Osteocyte (in vitro differentiated cells): ENCODE measurements at regions not wholly inside any gene's neighbourhood (a gene's known extent, or its start where the extent isn't known, plus 50 kb on each side); places are given as distances from the start of the nearest gene placed in this dataset.

Experiments
- DNase-seq: peaks from one replicate; pipeline ENCODE4 v3.0.0; 2021; ENCODE audit warnings: mixed read lengths; ENCODE audit not compliant: unreplicated experiment; ENCODE audit errors: extremely low spot score
- H3K27ac Mint-ChIP-seq: one replicate; pipeline ENCODE4 v1.8.0; 2021; ENCODE audit warnings: mild to moderate bottlenecking, mixed read lengths; ENCODE audit not compliant: unreplicated experiment
- H3K27me3 Mint-ChIP-seq: one replicate; pipeline ENCODE4 v1.8.0; 2021; ENCODE audit warnings: mixed read lengths; ENCODE audit not compliant: unreplicated experiment
- H3K36me3 Mint-ChIP-seq: one replicate; pipeline ENCODE4 v1.8.0; 2021; ENCODE audit warnings: mixed read lengths; ENCODE audit not compliant: unreplicated experiment
- H3K4me1 Mint-ChIP-seq: one replicate; pipeline ENCODE4 v1.8.0; 2021; ENCODE audit warnings: mixed read lengths; ENCODE audit not compliant: unreplicated experiment
- H3K4me3 Mint-ChIP-seq: one replicate; pipeline ENCODE4 v1.8.0; 2021; ENCODE audit warnings: mild to moderate bottlenecking, moderate library complexity, mixed read lengths; ENCODE audit not compliant: unreplicated experiment
- H3K9me3 Mint-ChIP-seq: one replicate; pipeline ENCODE4 v1.8.0; 2021; ENCODE audit warnings: mixed read lengths; ENCODE audit not compliant: unreplicated experiment
- TF ChIP-seq, protein P1 (sequence below): fragments of 200-600 bp; sonication (generic); IDR thresholded peaks from 2 replicates; pipeline ENCODE4 v1.5.0; 2021; ENCODE audit warnings: antibody characterized with exemption, mild to moderate bottlenecking, moderate library complexity

DNA sequence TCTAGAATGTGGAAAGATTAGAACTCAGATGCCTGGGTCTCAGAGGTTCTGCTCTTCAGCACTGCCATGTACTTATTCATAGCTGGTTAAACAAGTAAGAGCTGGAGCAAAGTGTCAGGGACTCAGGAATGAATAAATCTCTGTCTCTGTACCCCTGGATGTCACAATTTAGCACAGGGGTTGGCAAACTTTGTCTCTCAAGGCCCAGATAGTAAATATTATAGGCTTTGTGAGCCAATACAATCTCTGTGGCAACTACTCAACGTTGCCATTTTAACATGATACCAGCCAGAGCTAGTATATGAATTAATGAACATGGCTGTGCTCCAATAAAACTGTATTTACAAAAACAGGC lies 220.3 kb upstream of the MON1B start:
- TF ChIP-seq, protein P1, sequence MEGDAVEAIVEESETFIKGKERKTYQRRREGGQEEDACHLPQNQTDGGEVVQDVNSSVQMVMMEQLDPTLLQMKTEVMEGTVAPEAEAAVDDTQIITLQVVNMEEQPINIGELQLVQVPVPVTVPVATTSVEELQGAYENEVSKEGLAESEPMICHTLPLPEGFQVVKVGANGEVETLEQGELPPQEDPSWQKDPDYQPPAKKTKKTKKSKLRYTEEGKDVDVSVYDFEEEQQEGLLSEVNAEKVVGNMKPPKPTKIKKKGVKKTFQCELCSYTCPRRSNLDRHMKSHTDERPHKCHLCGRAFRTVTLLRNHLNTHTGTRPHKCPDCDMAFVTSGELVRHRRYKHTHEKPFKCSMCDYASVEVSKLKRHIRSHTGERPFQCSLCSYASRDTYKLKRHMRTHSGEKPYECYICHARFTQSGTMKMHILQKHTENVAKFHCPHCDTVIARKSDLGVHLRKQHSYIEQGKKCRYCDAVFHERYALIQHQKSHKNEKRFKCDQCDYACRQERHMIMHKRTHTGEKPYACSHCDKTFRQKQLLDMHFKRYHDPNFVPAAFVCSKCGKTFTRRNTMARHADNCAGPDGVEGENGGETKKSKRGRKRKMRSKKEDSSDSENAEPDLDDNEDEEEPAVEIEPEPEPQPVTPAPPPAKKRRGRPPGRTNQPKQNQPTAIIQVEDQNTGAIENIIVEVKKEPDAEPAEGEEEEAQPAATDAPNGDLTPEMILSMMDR, result no peak
- Mint-ChIP-seq H3K4me1 (no peaks in the 10 kb centered on the region), H3K4me3 (no peak overlapping the region), H3K27me3 (no peaks in the 10 kb centered on the region), H3K27ac (no peak overlapping the region), H3K9me3 (no peaks in the 10 kb centered on the region), H3K36me3 (no peaks in the 10 kb centered on the region)
- no peak for DNase-seq

DNA sequence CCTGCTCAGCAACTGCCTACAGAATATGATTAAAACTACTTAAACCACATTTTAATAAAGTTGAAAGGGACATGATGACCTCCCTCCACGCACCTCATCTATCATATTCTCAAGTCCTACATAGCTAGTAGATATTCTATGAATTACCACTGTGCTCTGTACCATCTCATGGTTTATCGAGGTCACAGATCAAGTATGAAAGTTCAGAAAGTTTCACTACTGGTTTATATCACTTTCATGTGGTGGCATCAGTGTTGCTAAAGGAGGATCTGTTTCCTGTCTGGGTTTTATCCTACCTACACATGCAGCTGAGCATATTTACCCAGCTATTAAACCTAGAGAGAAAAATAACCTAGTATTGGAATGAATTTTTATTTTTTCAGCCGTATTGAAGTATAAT lies 214.9 kb upstream of the MON1B start:
- Mint-ChIP-seq H3K36me3 (no peaks in the 10 kb centered on the region), H3K27ac (no peak overlapping the region), H3K4me3 (no peak overlapping the region), H3K4me1 (no peaks in the 10 kb centered on the region), H3K9me3 (no peaks in the 10 kb centered on the region), H3K27me3 (no peaks in the 10 kb centered on the region)
- TF ChIP-seq, protein P1, result no peak
- DNase-seq, result no peak

DNA sequence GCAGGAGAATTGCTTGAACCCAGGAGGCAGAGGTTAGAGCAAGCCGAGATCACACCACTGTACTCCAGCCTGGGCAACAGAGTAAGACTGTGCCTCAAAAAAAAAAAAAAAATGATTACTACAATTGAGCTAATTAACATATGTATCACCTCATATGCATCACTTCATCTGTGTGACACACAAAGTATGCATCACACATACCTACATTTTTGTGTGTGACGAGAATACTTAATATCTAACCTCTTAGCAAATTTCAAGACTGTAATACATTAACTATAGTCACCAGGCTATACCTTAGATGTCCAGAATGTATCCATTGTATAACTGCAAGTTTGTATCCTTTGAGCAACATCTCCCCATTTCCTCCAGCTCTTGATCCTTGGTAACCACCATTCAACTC lies 214.2 kb upstream of the MON1B start:
- TF ChIP-seq, protein P1, result no peak
- Mint-ChIP-seq H3K36me3 (no peaks in the 10 kb centered on the region), H3K27me3 (no peaks in the 10 kb centered on the region), H3K4me1 (no peaks in the 10 kb centered on the region), H3K9me3 (peaks cover 4% of the 10 kb centered on the region), H3K27ac (no peak overlapping the region), H3K4me3 (no peak overlapping the region)
- no peak for DNase-seq

DNA sequence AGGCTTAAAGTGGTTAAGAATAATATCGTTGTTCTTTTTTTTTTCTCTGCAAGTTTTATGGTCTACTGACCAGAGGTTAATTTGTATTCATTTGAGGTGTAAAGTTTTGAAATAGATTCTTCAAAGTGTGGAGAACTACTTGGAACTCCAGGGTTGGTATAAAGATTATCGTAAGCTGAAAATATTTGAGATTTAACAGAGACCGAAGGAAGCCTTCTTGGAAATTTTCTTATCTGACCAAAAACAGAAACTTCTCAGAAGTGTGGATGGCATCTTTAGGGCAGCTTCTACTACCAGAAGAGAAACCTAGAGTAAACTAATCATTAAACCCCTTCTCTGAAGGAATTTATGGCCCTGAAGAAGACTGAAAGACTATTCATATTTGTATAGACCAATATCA lies 206.8 kb upstream of the MON1B start:
- Mint-ChIP-seq H3K27me3 (no peaks in the 10 kb centered on the region), H3K4me1 (no peaks in the 10 kb centered on the region), H3K4me3 (no peak overlapping the region), H3K9me3 (peaks cover 4% of the 10 kb centered on the region), H3K36me3 (no peaks in the 10 kb centered on the region), H3K27ac (no peak overlapping the region)
- no peak for DNase-seq
- TF ChIP-seq, protein P1, result no peak

DNA sequence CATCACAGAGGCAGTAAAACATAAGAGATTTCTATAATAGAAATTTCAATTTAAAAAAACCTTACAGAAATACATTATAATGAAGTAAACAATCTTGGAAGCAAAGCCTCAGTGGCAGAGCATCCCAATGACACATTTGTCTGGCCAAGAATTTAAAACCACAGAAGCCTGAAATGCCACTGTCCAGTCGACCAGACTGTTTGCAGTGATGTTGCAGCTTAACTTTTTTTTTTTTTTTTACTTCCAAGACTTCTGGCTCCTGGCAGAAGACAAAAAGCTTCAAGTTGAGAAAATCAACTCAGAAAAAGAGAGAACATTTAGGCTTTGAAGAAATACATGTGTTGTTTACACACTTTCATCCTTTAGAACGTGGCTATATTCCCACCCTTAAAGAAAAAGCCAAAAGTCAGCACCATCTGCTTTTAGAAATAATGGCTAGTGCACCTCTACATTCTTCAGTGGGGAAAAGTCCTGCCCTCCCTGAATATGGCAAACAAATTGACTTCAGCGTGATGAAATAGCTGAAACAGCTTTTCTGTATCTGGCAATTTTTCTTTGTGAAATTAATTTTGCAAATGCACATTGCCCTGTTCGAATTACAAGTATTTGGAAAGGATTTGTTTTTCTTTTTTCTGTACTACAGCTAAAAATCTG lies 205.5 kb upstream of the MON1B start:
- Mint-ChIP-seq H3K9me3 (peaks cover 4% of the 10 kb centered on the region), H3K27ac (no peak overlapping the region), H3K4me1 (no peaks in the 10 kb centered on the region), H3K4me3 (no peak overlapping the region), H3K27me3 (no peaks in the 10 kb centered on the region), H3K36me3 (no peaks in the 10 kb centered on the region)
- DNase-seq, result no peak
- TF ChIP-seq, protein P1, result no peak
